ENCODE measurements at regions not wholly inside any gene's neighbourhood (a gene's known extent, or its start where the extent isn't known, plus 50 kb on each side); places are given as distances from the start of the nearest gene placed in this dataset.
A peak's percentile ranks its signal among the peaks of the same experiment; 100 is the strongest.

DNA sequence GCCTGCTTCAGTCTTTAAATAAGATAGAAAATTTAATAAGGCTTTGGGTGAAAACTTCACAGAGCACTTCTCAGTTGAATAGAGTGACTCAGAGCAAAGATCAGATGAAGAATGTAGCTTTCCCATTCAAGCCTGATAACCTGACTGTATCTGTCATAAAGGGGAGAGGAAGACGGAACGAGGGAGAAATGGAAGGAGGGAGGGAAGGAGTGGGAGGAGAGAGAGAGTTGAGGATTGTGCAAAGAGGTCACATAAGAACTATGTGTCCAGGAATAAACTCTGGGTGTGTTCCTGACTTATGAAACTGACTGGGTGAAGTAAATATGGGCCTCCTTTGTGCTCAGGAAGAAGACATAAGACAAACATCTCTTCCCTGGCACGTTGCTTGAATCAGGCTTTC is 385.5 kb downstream of the LPIN1 start:
- Mint-ChIP-seq H3K4me1 (ENCODE audit: low read depth) (no peaks in the 10 kb centered on the region), H3K27me3 (ENCODE audit: low read depth) (no peaks in the 10 kb centered on the region)

DNA sequence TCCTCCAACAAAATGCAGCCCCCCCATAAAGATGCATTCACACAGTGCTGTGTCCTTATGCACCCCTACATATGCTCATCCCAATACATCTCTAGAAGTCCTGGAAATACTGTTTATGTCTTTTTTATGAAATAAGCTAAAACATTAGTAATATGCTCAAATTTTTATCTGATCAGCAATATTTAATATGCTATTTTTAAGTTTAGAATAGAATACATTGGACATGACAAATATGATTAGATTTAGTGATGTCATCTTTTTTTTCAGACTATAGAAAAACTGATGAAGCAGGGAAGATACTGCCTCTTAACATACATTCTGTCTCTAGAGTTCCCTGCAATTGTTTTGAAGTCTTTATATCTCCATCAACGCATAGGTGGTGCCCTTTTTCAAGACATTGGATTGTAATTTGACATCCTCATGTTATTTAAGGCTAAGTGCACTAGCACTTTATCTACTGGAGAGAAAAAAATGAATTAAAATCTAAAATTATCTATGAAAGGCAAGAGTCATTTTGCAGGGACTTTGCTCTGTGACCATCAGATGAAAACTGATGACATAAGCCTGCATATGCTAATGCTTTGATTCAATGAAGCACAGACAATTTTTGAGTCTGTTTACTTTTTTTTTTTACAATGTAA is 395.3 kb downstream of the LPIN1 start:
- Mint-ChIP-seq H3K27me3 (ENCODE audit: low read depth) (peaks cover 1% of the 10 kb centered on the region), H3K4me1 (ENCODE audit: low read depth) (peaks cover 5% of the 10 kb centered on the region), H3K4me3 (no peak overlapping the region), H3K36me3 (ENCODE audit: insufficient read depth) (no peaks in the 10 kb centered on the region), H3K9me3 (no peaks in the 10 kb centered on the region)
- no peak for DNase-seq
- no peak for ATAC-seq

More for the DNA sequence above, 385.5 kb downstream of the LPIN1 start:
- DNase-seq (no peak), ATAC-seq (no peak)
- H3K4me3 Mint-ChIP-seq: no peak overlapping the region
- H3K36me3 Mint-ChIP-seq (ENCODE audit: insufficient read depth): no peaks in the 10 kb centered on the region
- peaks cover 5% of the 10 kb centered on the region for H3K9me3 Mint-ChIP-seq

DNA sequence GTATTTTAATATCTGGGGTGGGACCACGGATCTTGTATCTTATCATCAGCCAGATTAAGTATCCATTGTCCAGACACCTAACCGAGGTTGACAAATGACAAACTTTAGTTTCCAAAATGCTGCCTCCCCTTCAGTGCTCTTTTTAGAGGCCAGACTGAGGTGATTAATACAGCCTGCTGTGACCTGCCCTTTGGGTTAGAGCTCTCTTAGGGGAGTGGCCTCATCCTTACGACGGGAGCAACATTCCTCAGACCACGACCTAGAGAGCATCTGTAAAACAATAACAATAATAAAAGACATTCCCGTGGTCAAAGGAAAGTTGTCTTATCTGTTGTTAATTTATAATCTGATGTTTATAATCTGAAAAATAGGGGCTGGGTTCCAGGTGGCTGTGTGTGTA is 405.3 kb downstream of the LPIN1 start:
- Mint-ChIP-seq H3K27me3 (ENCODE audit: low read depth) (no peaks in the 10 kb centered on the region), H3K9me3 (no peaks in the 10 kb centered on the region), H3K4me3 (no peak overlapping the region), H3K36me3 (ENCODE audit: insufficient read depth) (no peaks in the 10 kb centered on the region), H3K4me1 (ENCODE audit: low read depth) (no peaks in the 10 kb centered on the region)
- DNase-seq (no peak), ATAC-seq (no peak)

DNA sequence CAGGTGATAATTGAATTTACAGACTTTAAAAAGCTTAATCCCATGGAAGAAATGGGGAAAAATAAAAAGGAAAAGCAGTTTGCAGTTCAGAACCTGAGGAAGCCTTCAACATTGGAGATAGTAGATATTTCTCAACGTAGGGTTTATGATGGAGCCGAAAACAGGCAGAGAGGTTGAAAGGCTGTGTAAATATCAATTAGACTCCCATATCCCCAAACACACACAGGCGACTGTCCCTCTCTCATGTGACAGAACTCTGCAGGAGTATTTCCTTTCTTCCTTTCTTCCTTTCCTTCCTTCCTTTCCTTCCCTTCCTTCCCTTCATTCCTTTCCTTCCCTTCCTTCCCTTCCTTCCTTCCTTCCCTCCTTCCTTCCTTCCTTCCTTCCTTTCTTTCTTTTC is 406.5 kb downstream of the LPIN1 start:
- Mint-ChIP-seq H3K9me3 (no peaks in the 10 kb centered on the region), H3K36me3 (ENCODE audit: insufficient read depth) (no peaks in the 10 kb centered on the region), H3K4me1 (ENCODE audit: low read depth) (no peaks in the 10 kb centered on the region), H3K27me3 (ENCODE audit: low read depth) (no peaks in the 10 kb centered on the region), H3K4me3 (no peak overlapping the region)
- no peak for ATAC-seq
- no peak for DNase-seq

GRCh38 chr2:12155303-12156051 is 409.0 kb downstream of the LPIN1 start:
- Mint-ChIP-seq H3K9me3 (no peaks in the 10 kb centered on the region), H3K27me3 (ENCODE audit: low read depth) (no peaks in the 10 kb centered on the region), H3K4me1 (ENCODE audit: low read depth) (no peaks in the 10 kb centered on the region), H3K4me3 (no peak overlapping the region), H3K36me3 (ENCODE audit: insufficient read depth) (no peaks in the 10 kb centered on the region)
- DNase-seq (no peak), ATAC-seq (no peak)

DNA sequence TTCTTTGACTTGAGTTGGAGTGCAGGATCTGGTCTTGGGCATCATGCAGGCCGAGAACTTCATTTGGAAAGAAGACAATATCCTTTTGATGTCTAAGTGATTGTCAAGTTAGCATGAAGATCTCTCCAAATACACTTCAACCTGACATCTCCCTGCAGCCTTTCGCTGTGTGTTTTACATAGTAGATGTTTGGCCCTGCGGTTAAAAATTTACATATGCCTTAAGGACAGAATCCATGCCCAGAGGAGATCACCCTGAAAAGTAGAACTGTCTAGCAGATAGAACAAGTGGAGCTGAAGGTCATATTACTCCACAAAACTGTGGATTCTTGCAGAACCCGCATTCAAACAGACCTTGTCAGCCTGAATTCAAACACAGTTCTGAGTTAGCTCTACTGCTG is 409.9 kb downstream of the LPIN1 start:
- no peak for DNase-seq
- H3K9me3 Mint-ChIP-seq: no peaks in the 10 kb centered on the region
- no peaks in the 10 kb centered on the region for H3K27me3 Mint-ChIP-seq (ENCODE audit: low read depth)
- ATAC-seq: no peak
- no peak overlapping the region for H3K4me3 Mint-ChIP-seq
- H3K4me1 Mint-ChIP-seq (ENCODE audit: low read depth): no peaks in the 10 kb centered on the region
- H3K36me3 Mint-ChIP-seq (ENCODE audit: insufficient read depth): no peaks in the 10 kb centered on the region

DNA sequence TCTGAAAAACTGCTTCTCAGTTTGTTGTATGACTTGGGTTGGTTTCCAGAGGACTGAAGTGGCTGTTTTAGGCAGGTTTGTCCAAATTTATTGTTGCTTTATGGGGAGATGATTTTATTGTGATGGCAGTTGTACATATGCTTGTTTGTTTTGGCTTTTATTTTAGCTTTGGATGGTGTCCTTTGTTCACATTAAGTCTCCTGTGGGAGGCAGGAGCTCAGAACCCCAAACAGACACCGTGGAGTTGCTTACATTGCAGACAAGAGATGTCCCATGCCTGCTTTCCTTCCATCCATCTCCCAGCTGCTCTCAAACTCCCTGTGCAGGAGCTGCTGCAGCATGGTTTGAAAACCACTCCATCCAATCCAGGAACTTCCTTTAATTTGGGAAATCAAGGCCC is 414.7 kb downstream of the LPIN1 start:
- no peaks in the 10 kb centered on the region for H3K27me3 Mint-ChIP-seq (ENCODE audit: low read depth)
- ATAC-seq: no peak
- H3K36me3 Mint-ChIP-seq (ENCODE audit: insufficient read depth): no peaks in the 10 kb centered on the region
- no peak for DNase-seq
- no peaks in the 10 kb centered on the region for H3K9me3 Mint-ChIP-seq
- H3K4me3 Mint-ChIP-seq: no peak overlapping the region
- H3K4me1 Mint-ChIP-seq (ENCODE audit: low read depth): peaks cover 2% of the 10 kb centered on the region

DNA sequence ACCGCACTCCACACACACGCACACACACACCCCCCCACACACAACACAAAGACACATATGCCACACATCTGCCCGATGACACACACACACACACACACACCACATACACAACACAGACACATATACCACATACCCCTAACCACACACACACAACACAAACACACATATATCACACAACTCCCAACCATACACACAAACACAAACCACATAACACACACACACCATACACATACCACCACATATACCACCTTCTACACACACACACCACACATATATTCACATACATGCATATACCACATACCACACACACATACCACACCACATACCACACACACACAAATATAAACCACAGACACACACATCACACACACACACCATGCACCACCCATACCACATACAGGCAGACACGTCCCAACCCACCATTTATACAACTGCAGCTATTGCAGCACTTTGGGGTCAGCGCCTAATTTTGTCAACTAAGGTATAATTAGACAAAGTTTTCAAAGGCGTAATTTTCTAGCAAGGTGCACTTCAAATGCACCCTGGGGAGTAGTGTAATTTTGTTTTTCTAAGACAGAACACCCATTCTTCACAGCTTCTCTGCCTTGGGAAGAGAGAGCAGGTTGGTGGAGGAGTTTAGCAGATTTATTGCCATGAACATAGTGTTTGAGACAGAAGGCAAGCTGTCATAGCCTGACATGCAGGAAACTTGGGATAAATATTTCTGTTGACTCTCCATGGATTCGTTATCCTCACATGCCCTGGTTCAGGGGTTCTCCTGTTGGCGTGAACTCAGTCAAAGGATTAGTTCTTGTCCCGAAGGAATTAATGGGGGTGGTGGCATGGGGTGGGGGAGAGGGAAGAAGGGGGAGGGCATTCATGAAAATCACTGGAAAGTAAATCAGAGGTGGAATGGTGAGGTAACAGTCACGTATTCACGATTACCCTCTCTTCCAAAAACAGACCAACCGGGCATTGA is 416.1 kb downstream of the LPIN1 start:
- no peaks in the 10 kb centered on the region for H3K9me3 Mint-ChIP-seq
- no peaks in the 10 kb centered on the region for H3K27me3 Mint-ChIP-seq (ENCODE audit: low read depth)
- no peak overlapping the region for H3K4me3 Mint-ChIP-seq
- DNase-seq (no peak), ATAC-seq (no peak)
- H3K36me3 Mint-ChIP-seq (ENCODE audit: insufficient read depth): no peaks in the 10 kb centered on the region
- peaks cover 2% of the 10 kb centered on the region for H3K4me1 Mint-ChIP-seq (ENCODE audit: low read depth)

DNA sequence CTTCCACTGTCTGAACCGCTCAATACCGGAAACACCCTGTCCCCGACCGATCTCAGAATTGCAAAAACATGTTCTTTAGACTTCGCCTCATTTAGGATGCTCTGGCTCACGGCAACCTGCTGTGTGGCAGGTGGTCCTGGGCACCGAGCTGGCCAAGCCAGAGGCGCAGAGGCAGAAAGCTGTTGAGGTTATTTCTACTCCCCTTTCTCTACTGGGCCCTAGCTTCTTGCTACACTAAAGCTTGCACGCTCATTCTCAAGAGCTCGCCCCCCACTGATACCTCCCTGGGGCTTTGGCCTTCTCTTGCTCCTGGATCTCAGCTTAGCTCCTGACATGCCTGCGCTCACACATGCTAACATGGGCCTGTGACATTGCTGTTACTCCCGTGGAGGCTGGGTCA is 417.4 kb downstream of the LPIN1 start:
- H3K4me1 Mint-ChIP-seq (ENCODE audit: low read depth): peaks cover 12% of the 10 kb centered on the region
- H3K9me3 Mint-ChIP-seq: no peaks in the 10 kb centered on the region
- DNase-seq (no peak), ATAC-seq (peak in 1 of 2 donors; percentile 49)
- H3K27me3 Mint-ChIP-seq (ENCODE audit: low read depth): no peaks in the 10 kb centered on the region
- no peaks in the 10 kb centered on the region for H3K36me3 Mint-ChIP-seq (ENCODE audit: insufficient read depth)
- no peak overlapping the region for H3K4me3 Mint-ChIP-seq

- ATAC-seq: peak in 1 of 2 donors; percentile 75
- Mint-ChIP-seq H3K4me3 (no peak overlapping the region), H3K36me3 (ENCODE audit: insufficient read depth) (no peaks in the 10 kb centered on the region), H3K4me1 (ENCODE audit: low read depth) (peaks cover 20% of the 10 kb centered on the region), H3K9me3 (no peaks in the 10 kb centered on the region), H3K27me3 (ENCODE audit: low read depth) (no peaks in the 10 kb centered on the region)
- DNase-seq: no peak
Observed at GRCh38 chr2:12164689-12165088, 418.3 kb downstream of the LPIN1 start.

GRCh38 chr2:12167525-12168317 is 421.3 kb downstream of the LPIN1 start:
- Mint-ChIP-seq H3K4me1 (ENCODE audit: low read depth) (peaks cover 31% of the 10 kb centered on the region), H3K9me3 (no peaks in the 10 kb centered on the region), H3K36me3 (ENCODE audit: insufficient read depth) (no peaks in the 10 kb centered on the region), H3K27me3 (ENCODE audit: low read depth) (no peaks in the 10 kb centered on the region), H3K4me3 (no peak overlapping the region)
- no peak for ATAC-seq
- DNase-seq: no peak

- ATAC-seq: no peak
- H3K4me1 Mint-ChIP-seq (ENCODE audit: low read depth): peaks cover 31% of the 10 kb centered on the region
- no peaks in the 10 kb centered on the region for H3K36me3 Mint-ChIP-seq (ENCODE audit: insufficient read depth)
Observed at GRCh38 chr2:12168354-12168753, 421.9 kb downstream of the LPIN1 start.

DNA sequence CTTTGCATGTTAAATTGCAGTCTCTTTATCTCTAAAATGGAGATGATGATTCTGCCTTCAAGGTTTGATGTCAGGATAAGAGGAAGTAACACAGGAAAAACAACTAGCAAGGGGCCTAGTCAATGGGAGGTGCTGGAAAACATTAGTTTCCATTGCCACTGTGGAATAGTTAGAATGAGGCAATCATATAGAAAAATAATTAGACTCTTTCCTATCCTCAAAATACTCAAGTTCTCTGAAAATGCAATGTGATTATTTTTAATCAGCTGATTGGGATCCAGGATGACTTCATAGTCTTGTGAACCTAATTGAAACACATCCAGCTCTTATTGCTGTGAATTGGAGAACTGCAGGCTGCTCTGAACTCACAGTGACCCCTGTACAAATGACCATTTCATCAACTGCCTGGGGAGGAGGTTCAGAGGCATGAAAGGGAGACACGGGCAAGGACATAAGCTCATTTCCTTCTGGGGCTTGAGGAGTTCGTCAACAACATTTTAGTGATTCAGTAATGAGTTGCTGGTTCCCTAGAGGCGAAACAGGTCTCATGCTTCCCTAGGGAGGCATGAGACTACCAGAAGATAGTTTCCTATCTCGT is 422.5 kb downstream of the LPIN1 start:
- Mint-ChIP-seq H3K4me1 (ENCODE audit: low read depth) (peaks cover 31% of the 10 kb centered on the region), H3K36me3 (ENCODE audit: insufficient read depth) (no peaks in the 10 kb centered on the region), H3K9me3 (no peaks in the 10 kb centered on the region), H3K27me3 (ENCODE audit: low read depth) (no peaks in the 10 kb centered on the region), H3K4me3 (no peak overlapping the region)
- ATAC-seq (no peak), DNase-seq (no peak)

More at GRCh38 chr2:12168354-12168753, 421.9 kb downstream of the LPIN1 start:
- Mint-ChIP-seq H3K9me3 (no peaks in the 10 kb centered on the region), H3K27me3 (ENCODE audit: low read depth) (no peaks in the 10 kb centered on the region), H3K4me3 (no peak overlapping the region)
- DNase-seq: no peak

Measured in activated T-cell treated with anti-CD3 and anti-CD28 coated beads, Interleukin-2, amount 50 U/mL, for 4 hours (primary cell).